GM20000 (cell line): ENCODE measurements at regions not wholly inside any gene's neighbourhood (a gene's known extent, or its start where the extent isn't known, plus 50 kb on each side); places are given as distances from the start of the nearest gene placed in this dataset.
"Not testable (repeated sequence)": the region's sequence is repeated elsewhere in the genome, so short reads cannot be mapped to it uniquely, and the experiment has no call there.

Experiments
- DNase-seq: peaks from one replicate; pipeline ENCODE4 v3.0.0; 2012; ENCODE audit warnings: low spot score
- CTCF ChIP-seq: IDR thresholded peaks from 2 replicates; pipeline ENCODE4 v1.5.1; 2012; ENCODE audit warnings: mild to moderate bottlenecking, control low read depth; ENCODE audit errors: extremely low read depth, missing control alignments

- no peak for DNase-seq
- no peak for TF ChIP-seq CTCF
These were observed 232.2 kb downstream of the DHX15 start for GRCh38 chr4:24352112-24352511.

GRCh38 chr4:24349168-24349996, 235.0 kb downstream of the DHX15 start:
- not testable (repeated sequence) for DNase-seq

GRCh38 chr4:24339260-24339659, 245.1 kb downstream of the DHX15 start:
- TF ChIP-seq CTCF: no peak
- DNase-seq: no peak

- no peak for TF ChIP-seq CTCF
- DNase-seq: no peak
These were observed 246.7 kb downstream of the DHX15 start for GRCh38 chr4:24337451-24338190.

GRCh38 chr4:24335616-24336015, 248.7 kb downstream of the DHX15 start:
- DNase-seq: no peak
- TF ChIP-seq CTCF: no peak

GRCh38 chr4:24334906-24335305, 249.4 kb downstream of the DHX15 start:
- TF ChIP-seq CTCF: no peak
- no peak for DNase-seq

GRCh38 chr4:24330573-24330972, 253.8 kb downstream of the DHX15 start:
- DNase-seq: no peak
- no peak for TF ChIP-seq CTCF

- no peak for DNase-seq
- TF ChIP-seq CTCF: no peak
These were observed 254.2 kb downstream of the DHX15 start for GRCh38 chr4:24330172-24330571.
